Fibroblast of gingiva (primary cell): ENCODE measurements at regions not wholly inside any gene's neighbourhood (a gene's known extent, or its start where the extent isn't known, plus 50 kb on each side); places are given as distances from the start of the nearest gene placed in this dataset.

Experiments used
- DNase-seq: peaks from one replicate; pipeline ENCODE4 v3.0.0-alpha.2; 2011; ENCODE audit warnings: low read depth

- DNase-seq = no peak
Observed at GRCh38 chr2:106978647-106979046, 92.7 kb upstream of the ST6GAL2 start.

GRCh38 chr2:106981491-106981890 is 95.5 kb upstream of the ST6GAL2 start:
- DNase-seq = no peak

GRCh38 chr2:106982350-106982749 is 96.4 kb upstream of the ST6GAL2 start:
- DNase-seq = no peak

GRCh38 chr2:106983305-106983704 is 97.3 kb upstream of the ST6GAL2 start:
- DNase-seq = no peak

- DNase-seq = no peak
Observed at GRCh38 chr2:106988361-106988760, 102.4 kb upstream of the ST6GAL2 start.

GRCh38 chr2:106990297-106990696 is 104.3 kb upstream of the ST6GAL2 start:
- peak; percentile 43 for DNase-seq

- DNase-seq = no peak
Observed at GRCh38 chr2:106991866-106992265, 105.9 kb upstream of the ST6GAL2 start.

- DNase-seq = peak; percentile 25
Observed at GRCh38 chr2:106995556-106995955, 109.6 kb upstream of the ST6GAL2 start.

GRCh38 chr2:106996171-106996769 is 110.3 kb upstream of the ST6GAL2 start:
- DNase-seq = no peak

GRCh38 chr2:106997204-106997603 is 111.2 kb upstream of the ST6GAL2 start:
- DNase-seq = no peak

GRCh38 chr2:107001062-107001461 is 115.1 kb upstream of the ST6GAL2 start:
- peak; percentile 51 for DNase-seq

- DNase-seq = no peak
Observed at GRCh38 chr2:107001551-107001950, 115.6 kb upstream of the ST6GAL2 start.

- no peak for DNase-seq
Observed at GRCh38 chr2:107001964-107002696, 116.2 kb upstream of the ST6GAL2 start.

GRCh38 chr2:107002735-107003134 is 116.8 kb upstream of the ST6GAL2 start:
- DNase-seq = no peak

- no peak for DNase-seq
Observed at GRCh38 chr2:107005853-107006252, 119.9 kb upstream of the ST6GAL2 start.

GRCh38 chr2:107006836-107007235 is 120.9 kb upstream of the ST6GAL2 start:
- no peak for DNase-seq

GRCh38 chr2:107007927-107008326 is 122.0 kb upstream of the ST6GAL2 start:
- DNase-seq = no peak

GRCh38 chr2:107008843-107009242 is 122.9 kb upstream of the ST6GAL2 start:
- no peak for DNase-seq

- DNase-seq = no peak
Observed at GRCh38 chr2:107009275-107009674, 123.3 kb upstream of the ST6GAL2 start.

GRCh38 chr2:107012714-107013306 is 126.8 kb upstream of the ST6GAL2 start:
- no peak for DNase-seq

GRCh38 chr2:107013884-107014283 is 127.9 kb upstream of the ST6GAL2 start:
- no peak for DNase-seq

- DNase-seq = no peak
Observed at GRCh38 chr2:107018366-107018765, 132.4 kb upstream of the ST6GAL2 start.

- no peak for DNase-seq
Observed at GRCh38 chr2:107020392-107020791, 134.4 kb upstream of the ST6GAL2 start.
